PC-9 (cell line): ENCODE measurements at regions not wholly inside any gene's neighbourhood (a gene's known extent, or its start where the extent isn't known, plus 50 kb on each side); places are given as distances from the start of the nearest gene placed in this dataset.

Source experiments
- EZH2 ChIP-seq: fragments of 200-600 bp; sonication (generic); IDR thresholded peaks from 2 replicates; pipeline ENCODE4 v1.8.0; 2017; ENCODE audit warnings: antibody characterized with exemption, low read depth
- TF ChIP-seq, protein P1 (sequence below): fragments of 200-600 bp; sonication (generic); conservative IDR thresholded peaks from 2 replicates; pipeline ENCODE4 v1.6.1; 2017; ENCODE audit warnings: mixed run types, antibody characterized with exemption, mild to moderate bottlenecking, moderate library complexity

GRCh38 chr14:98766818-98767217, 505.2 kb downstream of the BCL11B start:
- TF ChIP-seq, protein P1, sequence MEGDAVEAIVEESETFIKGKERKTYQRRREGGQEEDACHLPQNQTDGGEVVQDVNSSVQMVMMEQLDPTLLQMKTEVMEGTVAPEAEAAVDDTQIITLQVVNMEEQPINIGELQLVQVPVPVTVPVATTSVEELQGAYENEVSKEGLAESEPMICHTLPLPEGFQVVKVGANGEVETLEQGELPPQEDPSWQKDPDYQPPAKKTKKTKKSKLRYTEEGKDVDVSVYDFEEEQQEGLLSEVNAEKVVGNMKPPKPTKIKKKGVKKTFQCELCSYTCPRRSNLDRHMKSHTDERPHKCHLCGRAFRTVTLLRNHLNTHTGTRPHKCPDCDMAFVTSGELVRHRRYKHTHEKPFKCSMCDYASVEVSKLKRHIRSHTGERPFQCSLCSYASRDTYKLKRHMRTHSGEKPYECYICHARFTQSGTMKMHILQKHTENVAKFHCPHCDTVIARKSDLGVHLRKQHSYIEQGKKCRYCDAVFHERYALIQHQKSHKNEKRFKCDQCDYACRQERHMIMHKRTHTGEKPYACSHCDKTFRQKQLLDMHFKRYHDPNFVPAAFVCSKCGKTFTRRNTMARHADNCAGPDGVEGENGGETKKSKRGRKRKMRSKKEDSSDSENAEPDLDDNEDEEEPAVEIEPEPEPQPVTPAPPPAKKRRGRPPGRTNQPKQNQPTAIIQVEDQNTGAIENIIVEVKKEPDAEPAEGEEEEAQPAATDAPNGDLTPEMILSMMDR = no peak
- TF ChIP-seq EZH2 = no peak
